ENCODE measurements at regions not wholly inside any gene's neighbourhood (a gene's known extent, or its start where the extent isn't known, plus 50 kb on each side); places are given as distances from the start of the nearest gene placed in this dataset.

GRCh38 chr5:28603869-28604268 lies 1565.5 kb upstream of the CDH9 start:
- TF ChIP-seq YY1 (IDR thresholded peaks at IDR 0.05; ENCODE audit: low read depth): no peak
- TF ChIP-seq TAF1 (IDR thresholded peaks at IDR 0.05; ENCODE audit: low read depth): no peak
- no peak for TF ChIP-seq TCF12 (IDR thresholded peaks at IDR 0.05; ENCODE audit: low read depth)
- TF ChIP-seq RAD21 (IDR thresholded peaks at IDR 0.05; ENCODE audit: low read depth): no peak
- no peak for TF ChIP-seq EP300 (IDR thresholded peaks at IDR 0.05; ENCODE audit: borderline replicate concordance)
- no peak for TF ChIP-seq MAX (IDR thresholded peaks at IDR 0.05)
- no peak for TF ChIP-seq NFIC (IDR thresholded peaks at IDR 0.05)

GRCh38 chr5:28602429-28602828 lies 1564.0 kb upstream of the CDH9 start:
- no peak for TF ChIP-seq TEAD4 (IDR thresholded peaks at IDR 0.05)
- TF ChIP-seq FOXM1 (IDR thresholded peaks at IDR 0.05; ENCODE audit: borderline replicate concordance, low read depth): no peak
- no peak for TF ChIP-seq USF1 (IDR thresholded peaks at IDR 0.05)
- TF ChIP-seq CEBPB (IDR thresholded peaks at IDR 0.05): no peak
- TF ChIP-seq MAX (IDR thresholded peaks at IDR 0.05): no peak
- no peak for TF ChIP-seq ZBTB7A (IDR thresholded peaks at IDR 0.05; ENCODE audit: low read depth)
- TF ChIP-seq EP300 (IDR thresholded peaks at IDR 0.05; ENCODE audit: borderline replicate concordance): no peak
- TF ChIP-seq REST (IDR thresholded peaks at IDR 0.05; ENCODE audit: low read depth): no peak
- no peak for TF ChIP-seq EGR1 (IDR thresholded peaks at IDR 0.05)
- TF ChIP-seq YY1 (IDR thresholded peaks at IDR 0.05; ENCODE audit: low read depth): no peak
- no peak for TF ChIP-seq TAF1 (IDR thresholded peaks at IDR 0.05; ENCODE audit: low read depth)
- TF ChIP-seq RAD21 (IDR thresholded peaks at IDR 0.05; ENCODE audit: low read depth): no peak
- TF ChIP-seq TCF12 (IDR thresholded peaks at IDR 0.05; ENCODE audit: low read depth): no peak
- no peak for TF ChIP-seq CREB1 (IDR thresholded peaks at IDR 0.05; ENCODE audit: low read depth)
- no peak for TF ChIP-seq NFIC (IDR thresholded peaks at IDR 0.05)

- no peak for TF ChIP-seq REST (IDR thresholded peaks at IDR 0.05; ENCODE audit: low read depth)
These were observed 1542.2 kb upstream of the CDH9 start for GRCh38 chr5:28580616-28581015.

- TF ChIP-seq CEBPB (IDR thresholded peaks at IDR 0.05) (no peak), NFIC (IDR thresholded peaks at IDR 0.05) (no peak), RAD21 (IDR thresholded peaks at IDR 0.05; ENCODE audit: low read depth) (peak; percentile 53)
These were observed 1537.6 kb upstream of the CDH9 start for GRCh38 chr5:28576022-28576421.

GRCh38 chr5:28575368-28575767 lies 1537.0 kb upstream of the CDH9 start:
- TF ChIP-seq ZBTB7A (IDR thresholded peaks at IDR 0.05; ENCODE audit: low read depth): no peak
- TF ChIP-seq EGR1 (IDR thresholded peaks at IDR 0.05): no peak
- no peak for TF ChIP-seq YY1 (IDR thresholded peaks at IDR 0.05; ENCODE audit: low read depth)
- TF ChIP-seq NFIC (IDR thresholded peaks at IDR 0.05): no peak
- TF ChIP-seq USF1 (IDR thresholded peaks at IDR 0.05): no peak

GRCh38 chr5:28574606-28575005 lies 1536.2 kb upstream of the CDH9 start:
- TF ChIP-seq CREB1 (IDR thresholded peaks at IDR 0.05; ENCODE audit: low read depth) (no peak), TEAD4 (IDR thresholded peaks at IDR 0.05) (no peak), EGR1 (IDR thresholded peaks at IDR 0.05) (no peak)

GRCh38 chr5:28567048-28567447 lies 1528.7 kb upstream of the CDH9 start:
- no peak for TF ChIP-seq USF1 (IDR thresholded peaks at IDR 0.05)

Data from Ishikawa (cell line).